HepG2 (cell line): ENCODE measurements at regions not wholly inside any gene's neighbourhood (a gene's known extent, or its start where the extent isn't known, plus 50 kb on each side); places are given as distances from the start of the nearest gene placed in this dataset.

Source experiments
- AKAP8 ChIP-seq: sonication (generic); formaldehyde crosslinking; IDR thresholded peaks from 2 replicates; pipeline ENCODE4 v1.5.1; 2020; ENCODE audit warnings: mild to moderate bottlenecking, missing genetic modification reagents
- ETV6 ChIP-seq: sonication (generic); formaldehyde crosslinking; conservative IDR thresholded peaks from 2 replicates; pipeline ENCODE4 v1.4.0; 2020; ENCODE audit warnings: missing genetic modification reagents
- HDAC1 ChIP-seq: sonication (generic); formaldehyde crosslinking; IDR thresholded peaks from 2 replicates; pipeline ENCODE4 v1.5.1; 2020; ENCODE audit warnings: mild to moderate bottlenecking, missing genetic modification reagents
- HNF1A ChIP-seq, 2 experiments: sonication (generic) in 1 of 2; formaldehyde crosslinking in 1 of 2; IDR thresholded peaks; 2 replicates each; pipeline versions ENCODE4 v1.4.0 to v1.6.1; 2016 to 2020; ENCODE audit warnings: borderline replicate concordance in 1 of 2, low read depth in 1 of 2, mild to moderate bottlenecking in 1 of 2, missing genetic modification reagents in 1 of 2
- POLR2A ChIP-seq, 2 experiments: IDR thresholded peaks; 2 replicates each; pipeline ENCODE4 v1.6.1; 2011; ENCODE audit warnings: low read depth in 2 of 2, low read length in 2 of 2, mild to moderate bottlenecking in 1 of 2, moderate library complexity in 1 of 2; ENCODE audit not compliant: insufficient read depth in 1 of 2
- TAF1 ChIP-seq: sonication (generic); formaldehyde crosslinking; IDR thresholded peaks from 2 replicates; pipeline ENCODE4 v1.4.0; 2020; ENCODE audit warnings: missing genetic modification reagents
- TBP ChIP-seq: sonication (generic); formaldehyde crosslinking; IDR thresholded peaks from 2 replicates; pipeline ENCODE4 v1.5.0; 2020; ENCODE audit warnings: missing genetic modification reagents
- ZNF121 ChIP-seq: sonication (generic); formaldehyde crosslinking; IDR thresholded peaks from 2 replicates; pipeline ENCODE4 v1.5.0; 2020; ENCODE audit warnings: mild to moderate bottlenecking, missing genetic modification reagents
- ZNF446 ChIP-seq: sonication (generic); formaldehyde crosslinking; IDR thresholded peaks from 2 replicates; pipeline ENCODE4 v1.5.0; 2020; ENCODE audit warnings: mild to moderate bottlenecking, missing genetic modification reagents
- ZSCAN31 ChIP-seq: sonication (generic); formaldehyde crosslinking; IDR thresholded peaks from 2 replicates; pipeline ENCODE4 v1.5.0; 2020; ENCODE audit warnings: low read depth, mild to moderate bottlenecking, missing genetic modification reagents
- TF ChIP-seq, protein P1 (sequence below): sonication (generic); formaldehyde crosslinking; IDR thresholded peaks from 2 replicates; pipeline ENCODE4 v1.4.0; 2020; ENCODE audit warnings: mild to moderate bottlenecking, missing genetic modification reagents
- TF ChIP-seq, protein P2 (sequence below): sonication (generic); formaldehyde crosslinking; IDR thresholded peaks from 2 replicates; pipeline ENCODE4 v1.5.0; 2020; ENCODE audit warnings: mild to moderate bottlenecking, missing genetic modification reagents, moderate library complexity

GRCh38 chr3:181363231-181363630 is 348.5 kb upstream of the SOX2 start:
- TF ChIP-seq TBP (CRISPR knock-in tag) (no peak), HDAC1 (no peak), ZNF121 (CRISPR knock-in tag) (no peak), TAF1 (CRISPR knock-in tag) (no peak), AKAP8 (CRISPR knock-in tag) (no peak), ZSCAN31 (no peak), HNF1A (IDR thresholded peaks at IDR 0.05; ENCODE audit: low read depth) (no peak), HNF1A (CRISPR knock-in tag; IDR thresholded peaks at IDR 0.05; ENCODE audit: borderline replicate concordance) (no peak), ETV6 (CRISPR knock-in tag) (no peak), POLR2A (IDR thresholded peaks at IDR 0.05; ENCODE audit: insufficient read depth in 1 of 2, low read depth in 2 of 2, low read length in 2 of 2) (no peak), ZNF446 (CRISPR knock-in tag) (no peak)
- TF ChIP-seq, protein P1, sequence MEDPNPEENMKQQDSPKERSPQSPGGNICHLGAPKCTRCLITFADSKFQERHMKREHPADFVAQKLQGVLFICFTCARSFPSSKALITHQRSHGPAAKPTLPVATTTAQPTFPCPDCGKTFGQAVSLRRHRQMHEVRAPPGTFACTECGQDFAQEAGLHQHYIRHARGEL (CRISPR knock-in tag) = no peak
- TF ChIP-seq, protein P2, sequence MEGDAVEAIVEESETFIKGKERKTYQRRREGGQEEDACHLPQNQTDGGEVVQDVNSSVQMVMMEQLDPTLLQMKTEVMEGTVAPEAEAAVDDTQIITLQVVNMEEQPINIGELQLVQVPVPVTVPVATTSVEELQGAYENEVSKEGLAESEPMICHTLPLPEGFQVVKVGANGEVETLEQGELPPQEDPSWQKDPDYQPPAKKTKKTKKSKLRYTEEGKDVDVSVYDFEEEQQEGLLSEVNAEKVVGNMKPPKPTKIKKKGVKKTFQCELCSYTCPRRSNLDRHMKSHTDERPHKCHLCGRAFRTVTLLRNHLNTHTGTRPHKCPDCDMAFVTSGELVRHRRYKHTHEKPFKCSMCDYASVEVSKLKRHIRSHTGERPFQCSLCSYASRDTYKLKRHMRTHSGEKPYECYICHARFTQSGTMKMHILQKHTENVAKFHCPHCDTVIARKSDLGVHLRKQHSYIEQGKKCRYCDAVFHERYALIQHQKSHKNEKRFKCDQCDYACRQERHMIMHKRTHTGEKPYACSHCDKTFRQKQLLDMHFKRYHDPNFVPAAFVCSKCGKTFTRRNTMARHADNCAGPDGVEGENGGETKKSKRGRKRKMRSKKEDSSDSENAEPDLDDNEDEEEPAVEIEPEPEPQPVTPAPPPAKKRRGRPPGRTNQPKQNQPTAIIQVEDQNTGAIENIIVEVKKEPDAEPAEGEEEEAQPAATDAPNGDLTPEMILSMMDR (CRISPR knock-in tag) = no peak
